GM23248 (cell line): ENCODE measurements at regions not wholly inside any gene's neighbourhood (a gene's known extent, or its start where the extent isn't known, plus 50 kb on each side); places are given as distances from the start of the nearest gene placed in this dataset.
A peak's percentile ranks its signal among the peaks of the same experiment; 100 is the strongest.

ENCODE experiments used
- DNase-seq: peaks from one replicate; pipeline ENCODE4 v3.0.0-alpha.2; 2015
- H2AFZ ChIP-seq: fragments of 200-600 bp; sonication (generic); 2 replicates; pipeline ENCODE4 v1.6.1; 2016; ENCODE audit warnings: antibody characterized with exemption
- H3F3A ChIP-seq: fragments of 200-600 bp; sonication (generic); 2 replicates; pipeline ENCODE4 v1.6.1; 2016; ENCODE audit warnings: mild to moderate bottlenecking, antibody characterized with exemption, mixed run types; ENCODE audit not compliant: insufficient read depth
- H3K27ac ChIP-seq: fragments of 200-600 bp; sonication (generic); 2 replicates; pipeline ENCODE4 v1.5.1; 2016; ENCODE audit warnings: mild to moderate bottlenecking
- H3K27me3 ChIP-seq: fragments of 200-600 bp; sonication (generic); replicated peaks from 2 replicates; pipeline ENCODE4 v1.6.1; 2016; ENCODE audit warnings: mild to moderate bottlenecking; ENCODE audit not compliant: insufficient read depth
- H3K36me3 ChIP-seq: fragments of 200-600 bp; sonication (generic); 2 replicates; pipeline ENCODE4 v1.6.1; 2016; ENCODE audit warnings: low read depth, mild to moderate bottlenecking
- H3K4me1 ChIP-seq: fragments of 200-600 bp; sonication (generic); 2 replicates; pipeline ENCODE4 v1.6.1; 2016; ENCODE audit warnings: mild to moderate bottlenecking; ENCODE audit not compliant: insufficient read depth
- H3K4me2 ChIP-seq: fragments of 200-600 bp; sonication (generic); one replicate; pipeline ENCODE4 v1.6.1; 2016; ENCODE audit warnings: mild to moderate bottlenecking; ENCODE audit not compliant: unreplicated experiment
- H3K4me3 ChIP-seq: fragments of 200-600 bp; sonication (generic); 2 replicates; pipeline ENCODE4 v1.5.1; 2016; ENCODE audit warnings: mild to moderate bottlenecking
- H3K79me2 ChIP-seq: fragments of 200-600 bp; sonication (generic); 2 replicates; pipeline ENCODE4 v1.6.1; 2016; ENCODE audit warnings: mild to moderate bottlenecking; ENCODE audit not compliant: insufficient read depth
- H3K9ac ChIP-seq: fragments of 200-600 bp; sonication (generic); 2 replicates; pipeline ENCODE4 v1.6.1; 2016; ENCODE audit warnings: mild to moderate bottlenecking
- H3K9me2 ChIP-seq: fragments of 200-600 bp; sonication (generic); 2 replicates; pipeline ENCODE4 v1.6.1; 2016; ENCODE audit warnings: mixed run types, mild to moderate bottlenecking, moderate library complexity; ENCODE audit not compliant: insufficient read depth
- H3K9me3 ChIP-seq: fragments of 200-600 bp; sonication (generic); one replicate; pipeline ENCODE4 v1.6.1; 2017; ENCODE audit warnings: low read depth
- H4K20me1 ChIP-seq: fragments of 200-600 bp; sonication (generic); 2 replicates; pipeline ENCODE4 v1.6.0; 2016; ENCODE audit not compliant: insufficient read depth
- EZH2 ChIP-seq: fragments of 200-600 bp; sonication (generic); IDR thresholded peaks from 2 replicates; pipeline ENCODE4 v1.6.1; 2018; ENCODE audit warnings: antibody characterized with exemption, mild to moderate bottlenecking; ENCODE audit not compliant: insufficient read depth, poor library complexity, severe bottlenecking
- EZH2phosphoT487 ChIP-seq: fragments of 200-600 bp; sonication (generic); IDR thresholded peaks from 2 replicates; pipeline ENCODE4 v1.6.1; 2018; ENCODE audit warnings: antibody characterized with exemption, moderate library complexity, mild to moderate bottlenecking, low read depth; ENCODE audit not compliant: insufficient read depth
- WGBS, 2 experiments: methylation state at CpG; one replicate each; pipeline ENCODE4 v1.1.6; 2015 to 2017; ENCODE audit warnings: low lambda C conversion rate in 2 of 2, low coverage in 1 of 2; ENCODE audit errors: missing lambda C conversion rate in 2 of 2; 5-methylcytosine and 5-hydroxymethylcytosine counted together
- in situ Hi-C: fragments of 300-500 bp; cut with MboI; formaldehyde crosslinking; loops from 2 replicates; pipeline ENCODE4 v1.15.0; 2020

- Histone ChIP-seq H3F3A (no peaks in the 10 kb centered on the region), H3K4me1 (no peaks in the 10 kb centered on the region), H4K20me1 (no peaks in the 10 kb centered on the region), H3K36me3 (no peaks in the 10 kb centered on the region), H3K27me3 (peaks cover 43% of the 10 kb centered on the region), H2AFZ (peak overlapping the region; percentile 71), H3K9me3 (no peaks in the 10 kb centered on the region), H3K27ac (no peak overlapping the region), H3K4me2 (peak overlapping the region; percentile 17), H3K79me2 (no peaks in the 10 kb centered on the region), H3K9ac (no peak overlapping the region), H3K4me3 (peak overlapping the region; percentile 47; the same call in 1 of the 2 replicates), H3K9me2 (no peaks in the 10 kb centered on the region)
- in situ Hi-C loops: loop anchor here (25.0 kb wide), 1 partner anchor 530 kb away; no protein-coding TSS in a partner anchor
- peak; percentile 56 for DNase-seq
- 22 to 25% methylated on average over 49 to 55 of the region's 56 CpGs for WGBS, 2 experiments
- TF ChIP-seq EZH2: no peak
- TF ChIP-seq EZH2phosphoT487: no peak
These were observed 62.1 kb upstream of the ACKR3 start for GRCh38 chr2:236507393-236508085.

GRCh38 chr2:236508466-236508865, 61.2 kb upstream of the ACKR3 start:
- H3K79me2 ChIP-seq: no peaks in the 10 kb centered on the region
- no peaks in the 10 kb centered on the region for H3F3A ChIP-seq
- 82 to 87% methylated on average over 5 of the region's 5 CpGs for WGBS, 2 experiments
- H3K4me1 ChIP-seq: no peaks in the 10 kb centered on the region
- no peak overlapping the region for H3K4me2 ChIP-seq
- H3K9ac ChIP-seq: no peak overlapping the region
- peaks cover 43% of the 10 kb centered on the region for H3K27me3 ChIP-seq
- H3K4me3 ChIP-seq: no peak overlapping the region
- H2AFZ ChIP-seq: no peak overlapping the region
- no peak overlapping the region for H3K27ac ChIP-seq
- no peaks in the 10 kb centered on the region for H4K20me1 ChIP-seq
- H3K9me3 ChIP-seq: no peaks in the 10 kb centered on the region
- no peaks in the 10 kb centered on the region for H3K36me3 ChIP-seq
- TF ChIP-seq EZH2phosphoT487 (no peak), EZH2 (no peak)
- no peak for DNase-seq
- in situ Hi-C loops: loop anchor here (25.0 kb wide), 1 partner anchor 529 kb away; no protein-coding TSS in a partner anchor
- no peaks in the 10 kb centered on the region for H3K9me2 ChIP-seq

- Histone ChIP-seq H3K36me3 (no peaks in the 10 kb centered on the region), H3K4me1 (no peaks in the 10 kb centered on the region), H3K9me3 (no peaks in the 10 kb centered on the region), H3K27ac (no peak overlapping the region), H3K4me3 (no peak overlapping the region), H3K4me2 (no peak overlapping the region), H2AFZ (no peak overlapping the region), H3K79me2 (no peaks in the 10 kb centered on the region), H3K9ac (no peak overlapping the region), H3K27me3 (peaks cover 36% of the 10 kb centered on the region), H3K9me2 (no peaks in the 10 kb centered on the region), H3F3A (no peaks in the 10 kb centered on the region), H4K20me1 (no peaks in the 10 kb centered on the region)
- no peak for DNase-seq
- 81 to 88% methylated on average over 2 of the region's 2 CpGs for WGBS, 2 experiments
- in situ Hi-C loops: loop anchor here (25.0 kb wide), 1 partner anchor 527 kb away; no protein-coding TSS in a partner anchor
- TF ChIP-seq EZH2 (no peak), EZH2phosphoT487 (no peak)
These were observed 59.6 kb upstream of the ACKR3 start for GRCh38 chr2:236510034-236510433.

GRCh38 chr2:236511266-236511665, 58.4 kb upstream of the ACKR3 start:
- no peaks in the 10 kb centered on the region for H3K36me3 ChIP-seq
- WGBS, 2 experiments: 76% methylated on average over 5 of the region's 5 CpGs
- no peaks in the 10 kb centered on the region for H3F3A ChIP-seq
- H3K9me3 ChIP-seq: no peaks in the 10 kb centered on the region
- H3K27me3 ChIP-seq: peaks cover 30% of the 10 kb centered on the region
- H3K79me2 ChIP-seq: no peaks in the 10 kb centered on the region
- in situ Hi-C loops: loop anchor here (25.0 kb wide), 1 partner anchor 526 kb away; no protein-coding TSS in a partner anchor
- H3K4me1 ChIP-seq: no peaks in the 10 kb centered on the region
- DNase-seq: no peak
- no peak overlapping the region for H3K4me2 ChIP-seq
- no peaks in the 10 kb centered on the region for H3K9me2 ChIP-seq
- H2AFZ ChIP-seq: no peak overlapping the region
- TF ChIP-seq EZH2: no peak
- TF ChIP-seq EZH2phosphoT487: no peak
- no peak overlapping the region for H3K27ac ChIP-seq
- H3K4me3 ChIP-seq: no peak overlapping the region
- H4K20me1 ChIP-seq: no peaks in the 10 kb centered on the region
- no peak overlapping the region for H3K9ac ChIP-seq
